ENCODE measurements at regions not wholly inside any gene's neighbourhood (a gene's known extent, or its start where the extent isn't known, plus 50 kb on each side); places are given as distances from the start of the nearest gene placed in this dataset.

GRCh38 chr6:150777736-150778135 is 87.8 kb upstream of the MTHFD1L start:
- H3K36me3 ChIP-seq (ENCODE audit: insufficient read depth, low read length): no peaks in the 10 kb centered on the region
- H3K4me2 ChIP-seq (ENCODE audit: insufficient read depth, low read length): no peak overlapping the region
- no peaks in the 10 kb centered on the region for H4K20me1 ChIP-seq (ENCODE audit: insufficient read depth, low read length)
- TF ChIP-seq CTCF (IDR thresholded peaks at IDR 0.05; ENCODE audit: borderline replicate concordance, extremely low read depth, low read length, poor library complexity, severe bottlenecking): no peak
- TF ChIP-seq EZH2 (IDR thresholded peaks at IDR 0.05; ENCODE audit: borderline replicate concordance, low read depth, low read length, severe bottlenecking): no peak
- no peaks in the 10 kb centered on the region for H3K9me3 ChIP-seq (ENCODE audit: insufficient read depth, low read length, severe bottlenecking)
- no peaks in the 10 kb centered on the region for H3K4me1 ChIP-seq (ENCODE audit: insufficient read depth, low read length)
- no peak overlapping the region for H3K9ac ChIP-seq (ENCODE audit: low read depth, low read length)
- H3K27ac ChIP-seq (ENCODE audit: low read length): no peak overlapping the region
- no peak overlapping the region for H2AFZ ChIP-seq (ENCODE audit: low read depth, low read length)
- no peaks in the 10 kb centered on the region for H3K79me2 ChIP-seq (ENCODE audit: insufficient read depth, low read length)
- ATAC-seq (ENCODE audit: insufficient read depth, low read depth) (no peak), DNase-seq (no peak)
- no peak overlapping the region for H3K4me3 ChIP-seq (ENCODE audit: low read depth in 1 of 2, low read length in 2 of 2)
- no peaks in the 10 kb centered on the region for H3K27me3 ChIP-seq (ENCODE audit: insufficient read depth, low read length, poor library complexity)

GRCh38 chr6:150783813-150784212 is 81.7 kb upstream of the MTHFD1L start:
- no peak overlapping the region for H3K9ac ChIP-seq (ENCODE audit: low read depth, low read length)
- no peak for ATAC-seq (ENCODE audit: insufficient read depth, low read depth)
- H3K79me2 ChIP-seq (ENCODE audit: insufficient read depth, low read length): no peaks in the 10 kb centered on the region
- no peak overlapping the region for H3K4me2 ChIP-seq (ENCODE audit: insufficient read depth, low read length)
- H3K27me3 ChIP-seq (ENCODE audit: insufficient read depth, low read length, poor library complexity): peaks cover 12% of the 10 kb centered on the region
- no peak overlapping the region for H3K27ac ChIP-seq (ENCODE audit: low read length)
- no peak for TF ChIP-seq CTCF (IDR thresholded peaks at IDR 0.05; ENCODE audit: borderline replicate concordance, extremely low read depth, low read length, poor library complexity, severe bottlenecking)
- TF ChIP-seq EZH2 (IDR thresholded peaks at IDR 0.05; ENCODE audit: borderline replicate concordance, low read depth, low read length, severe bottlenecking): no peak
- H3K4me3 ChIP-seq (ENCODE audit: low read depth in 1 of 2, low read length in 2 of 2): no peak overlapping the region
- H3K4me1 ChIP-seq (ENCODE audit: insufficient read depth, low read length): no peaks in the 10 kb centered on the region
- H2AFZ ChIP-seq (ENCODE audit: low read depth, low read length): no peak overlapping the region
- H3K36me3 ChIP-seq (ENCODE audit: insufficient read depth, low read length): no peaks in the 10 kb centered on the region
- DNase-seq: no peak
- H3K9me3 ChIP-seq (ENCODE audit: insufficient read depth, low read length, severe bottlenecking): no peaks in the 10 kb centered on the region
- H4K20me1 ChIP-seq (ENCODE audit: insufficient read depth, low read length): no peaks in the 10 kb centered on the region

GRCh38 chr6:150787429-150787828 is 78.1 kb upstream of the MTHFD1L start:
- DNase-seq: no peak
- no peaks in the 10 kb centered on the region for H3K36me3 ChIP-seq (ENCODE audit: insufficient read depth, low read length)

More at GRCh38 chr6:150787429-150787828, 78.1 kb upstream of the MTHFD1L start:
- no peaks in the 10 kb centered on the region for H3K9me3 ChIP-seq (ENCODE audit: insufficient read depth, low read length, severe bottlenecking)
- peaks cover 12% of the 10 kb centered on the region for H3K27me3 ChIP-seq (ENCODE audit: insufficient read depth, low read length, poor library complexity)
- no peak overlapping the region for H3K4me2 ChIP-seq (ENCODE audit: insufficient read depth, low read length)
- no peak overlapping the region for H3K4me3 ChIP-seq (ENCODE audit: low read depth in 1 of 2, low read length in 2 of 2)
- no peak for ATAC-seq (ENCODE audit: insufficient read depth, low read depth)
- no peaks in the 10 kb centered on the region for H4K20me1 ChIP-seq (ENCODE audit: insufficient read depth, low read length)
- no peak overlapping the region for H2AFZ ChIP-seq (ENCODE audit: low read depth, low read length)
- TF ChIP-seq EZH2 (IDR thresholded peaks at IDR 0.05; ENCODE audit: borderline replicate concordance, low read depth, low read length, severe bottlenecking) (no peak), CTCF (IDR thresholded peaks at IDR 0.05; ENCODE audit: borderline replicate concordance, extremely low read depth, low read length, poor library complexity, severe bottlenecking) (no peak)
- H3K27ac ChIP-seq (ENCODE audit: low read length): no peak overlapping the region
- H3K9ac ChIP-seq (ENCODE audit: low read depth, low read length): no peak overlapping the region
- H3K4me1 ChIP-seq (ENCODE audit: insufficient read depth, low read length): no peaks in the 10 kb centered on the region
- no peaks in the 10 kb centered on the region for H3K79me2 ChIP-seq (ENCODE audit: insufficient read depth, low read length)

Data from DND-41 (cell line).